HFFc6 (cell line): ENCODE measurements at regions not wholly inside any gene's neighbourhood (a gene's known extent, or its start where the extent isn't known, plus 50 kb on each side); places are given as distances from the start of the nearest gene placed in this dataset.
"Not testable (repeated sequence)": the region's sequence is repeated elsewhere in the genome, so short reads cannot be mapped to it uniquely, and the experiment has no call there.

Source experiments
- DNase-seq: peaks from one replicate; pipeline ENCODE4 v3.0.0-alpha.2; 2018
- H3K27ac Mint-ChIP-seq: 2 replicates; pipeline ENCODE4 v1.8.0; 2020; ENCODE audit warnings: mild to moderate bottlenecking, mixed read lengths
- H3K27me3 Mint-ChIP-seq: 2 replicates; pipeline ENCODE4 v1.8.0; 2021; ENCODE audit warnings: mild to moderate bottlenecking, moderate library complexity, mixed read lengths; ENCODE audit not compliant: insufficient read depth
- H3K36me3 Mint-ChIP-seq: 2 replicates; pipeline ENCODE4 v1.8.0; 2021; ENCODE audit warnings: low read depth, mixed read lengths
- H3K4me1 Mint-ChIP-seq: 2 replicates; pipeline ENCODE4 v1.8.0; 2020; ENCODE audit warnings: low read depth, mixed read lengths
- H3K4me3 Mint-ChIP-seq: 2 replicates; pipeline ENCODE4 v1.8.0; 2020; ENCODE audit warnings: mild to moderate bottlenecking, moderate library complexity, mixed read lengths
- H3K9me3 Mint-ChIP-seq: 2 replicates; pipeline ENCODE4 v1.8.0; 2020; ENCODE audit warnings: mild to moderate bottlenecking, mixed read lengths
- CTCF ChIP-seq: fragments of 200-600 bp; sonication (generic); IDR thresholded peaks from 2 replicates; pipeline ENCODE4 v1.5.0; 2021; ENCODE audit warnings: antibody characterized with exemption, mild to moderate bottlenecking

- Mint-ChIP-seq H3K27ac (no peak overlapping the region), H3K27me3 (peaks cover 8% of the 10 kb centered on the region), H3K36me3 (no peaks in the 10 kb centered on the region), H3K4me1 (0 out of 2 replicates have a peak, but pooled peaks cover 5% of the 10 kb centered on the region), H3K4me3 (no peak overlapping the region), H3K9me3 (no peaks in the 10 kb centered on the region)
- no peak for TF ChIP-seq CTCF
- no peak for DNase-seq
Measured at GRCh38 chr14:101090976-101091375, 187.5 kb upstream of the RTL1 start.

GRCh38 chr14:101094916-101095315 is 191.4 kb upstream of the RTL1 start:
- not testable (repeated sequence) for H3K4me1 Mint-ChIP-seq, H3K27me3 Mint-ChIP-seq, H3K27ac Mint-ChIP-seq, H3K4me3 Mint-ChIP-seq, H3K9me3 Mint-ChIP-seq, H3K36me3 Mint-ChIP-seq, DNase-seq

- no peak for DNase-seq
- Mint-ChIP-seq H3K9me3 (peaks cover 12% of the 10 kb centered on the region), H3K4me3 (no peak overlapping the region), H3K27ac (no peak overlapping the region), H3K27me3 (peaks cover 8% of the 10 kb centered on the region), H3K4me1 (no peaks in the 10 kb centered on the region), H3K36me3 (no peaks in the 10 kb centered on the region)
- TF ChIP-seq CTCF = no peak
Measured at GRCh38 chr14:101096551-101096950, 193.0 kb upstream of the RTL1 start.

- DNase-seq = no peak
- no peaks in the 10 kb centered on the region for H3K36me3 Mint-ChIP-seq
- H3K9me3 Mint-ChIP-seq = peaks cover 12% of the 10 kb centered on the region
- no peak overlapping the region for H3K4me3 Mint-ChIP-seq
- no peaks in the 10 kb centered on the region for H3K4me1 Mint-ChIP-seq
- no peak overlapping the region for H3K27ac Mint-ChIP-seq
- TF ChIP-seq CTCF = no peak
- H3K27me3 Mint-ChIP-seq = peaks cover 8% of the 10 kb centered on the region
Measured at GRCh38 chr14:101097109-101097793, 193.7 kb upstream of the RTL1 start.

GRCh38 chr14:101098177-101098576 is 194.7 kb upstream of the RTL1 start:
- no peak overlapping the region for H3K4me3 Mint-ChIP-seq
- no peaks in the 10 kb centered on the region for H3K4me1 Mint-ChIP-seq
- TF ChIP-seq CTCF = no peak
- H3K27ac Mint-ChIP-seq = no peak overlapping the region
- H3K36me3 Mint-ChIP-seq = no peaks in the 10 kb centered on the region
- peaks cover 8% of the 10 kb centered on the region for H3K27me3 Mint-ChIP-seq
- no peak for DNase-seq
- peaks cover 12% of the 10 kb centered on the region for H3K9me3 Mint-ChIP-seq

- no peaks in the 10 kb centered on the region for H3K36me3 Mint-ChIP-seq
- H3K9me3 Mint-ChIP-seq = peaks cover 12% of the 10 kb centered on the region
- H3K4me3 Mint-ChIP-seq = no peak overlapping the region
- peaks cover 8% of the 10 kb centered on the region for H3K27me3 Mint-ChIP-seq
- H3K27ac Mint-ChIP-seq = no peak overlapping the region
- DNase-seq = no peak
- TF ChIP-seq CTCF = no peak
- no peaks in the 10 kb centered on the region for H3K4me1 Mint-ChIP-seq
Measured at GRCh38 chr14:101098641-101099040, 195.1 kb upstream of the RTL1 start.
